ENCODE measurements at regions not wholly inside any gene's neighbourhood (a gene's known extent, or its start where the extent isn't known, plus 50 kb on each side); places are given as distances from the start of the nearest gene placed in this dataset.

DNA sequence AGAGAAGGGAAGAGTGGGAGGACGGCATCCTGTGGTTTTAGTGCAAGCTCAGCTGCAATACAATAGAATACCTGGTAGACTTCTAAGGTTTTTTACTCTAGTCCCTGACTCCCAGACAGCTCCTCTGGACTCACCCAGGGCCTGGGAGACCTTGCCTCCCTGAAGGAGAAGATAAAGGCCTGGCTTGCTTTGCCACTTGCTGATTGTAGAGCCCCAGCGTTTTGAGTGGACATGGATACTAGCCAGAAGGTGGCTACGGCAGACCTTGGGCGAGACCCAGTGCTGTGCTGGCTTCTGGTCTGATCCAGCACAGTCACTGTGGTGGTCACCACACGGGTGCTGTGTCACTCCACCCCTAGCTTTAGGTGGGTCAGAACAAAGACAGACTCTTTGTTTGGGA lies 72.2 kb upstream of the TTC14 start:
- H3K27ac ChIP-seq = no peak overlapping the region
- 68 to 71% methylated on average over 5 of the region's 5 CpGs for WGBS, 2 donors
- peaks cover 0 to 9% (median 0%) of the 10 kb centered on the region in 11 donors for H3K9me3 ChIP-seq
- intact Hi-C loops (cut with DNase I) = no loop called here
- no peak overlapping the region for H3K4me3 ChIP-seq
- H3K4me1 ChIP-seq = no peaks in the 10 kb centered on the region
- no peaks in the 10 kb centered on the region for H3K27me3 ChIP-seq
- no peak for ATAC-seq
- no peaks in the 10 kb centered on the region for H3K36me3 ChIP-seq
- TF ChIP-seq, protein P1, sequence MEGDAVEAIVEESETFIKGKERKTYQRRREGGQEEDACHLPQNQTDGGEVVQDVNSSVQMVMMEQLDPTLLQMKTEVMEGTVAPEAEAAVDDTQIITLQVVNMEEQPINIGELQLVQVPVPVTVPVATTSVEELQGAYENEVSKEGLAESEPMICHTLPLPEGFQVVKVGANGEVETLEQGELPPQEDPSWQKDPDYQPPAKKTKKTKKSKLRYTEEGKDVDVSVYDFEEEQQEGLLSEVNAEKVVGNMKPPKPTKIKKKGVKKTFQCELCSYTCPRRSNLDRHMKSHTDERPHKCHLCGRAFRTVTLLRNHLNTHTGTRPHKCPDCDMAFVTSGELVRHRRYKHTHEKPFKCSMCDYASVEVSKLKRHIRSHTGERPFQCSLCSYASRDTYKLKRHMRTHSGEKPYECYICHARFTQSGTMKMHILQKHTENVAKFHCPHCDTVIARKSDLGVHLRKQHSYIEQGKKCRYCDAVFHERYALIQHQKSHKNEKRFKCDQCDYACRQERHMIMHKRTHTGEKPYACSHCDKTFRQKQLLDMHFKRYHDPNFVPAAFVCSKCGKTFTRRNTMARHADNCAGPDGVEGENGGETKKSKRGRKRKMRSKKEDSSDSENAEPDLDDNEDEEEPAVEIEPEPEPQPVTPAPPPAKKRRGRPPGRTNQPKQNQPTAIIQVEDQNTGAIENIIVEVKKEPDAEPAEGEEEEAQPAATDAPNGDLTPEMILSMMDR (IDR thresholded peaks at IDR 0.05) = no peak
- DNase-seq = no peak

DNA sequence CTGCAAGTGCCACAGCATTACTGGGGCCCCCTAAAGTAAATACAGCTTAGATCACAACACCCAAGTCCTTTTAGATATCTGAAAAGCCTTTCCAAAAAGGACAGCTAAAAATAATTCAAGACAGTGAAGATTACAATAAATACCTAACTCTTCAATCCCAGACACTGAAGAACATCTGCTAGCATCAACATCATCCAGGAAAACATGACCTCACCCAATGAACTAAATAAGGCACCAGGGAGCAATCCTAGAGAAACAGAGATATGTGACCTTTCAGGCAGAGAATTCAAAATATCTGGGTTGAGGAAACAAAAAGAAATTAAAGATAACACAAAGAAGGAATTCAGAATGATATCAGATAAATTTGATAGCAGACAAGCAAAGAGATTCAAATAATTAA lies 71.7 kb upstream of the TTC14 start:
- Histone ChIP-seq H3K27me3 (no peaks in the 10 kb centered on the region), H3K27ac (no peak overlapping the region), H3K4me1 (no peaks in the 10 kb centered on the region), H3K9me3 (peaks cover 0 to 7% (median 0%) of the 10 kb centered on the region in 11 donors), H3K36me3 (no peaks in the 10 kb centered on the region), H3K4me3 (no peak overlapping the region)
- DNase-seq (no peak), ATAC-seq (no peak)
- intact Hi-C loops (cut with DNase I) = no loop called here
- TF ChIP-seq, protein P1 (IDR thresholded peaks at IDR 0.05) = no peak

- H3K4me1 ChIP-seq = no peaks in the 10 kb centered on the region
- H3K4me3 ChIP-seq = no peak overlapping the region
- WGBS, 2 donors = 74 to 78% methylated on average over 10 of the region's 10 CpGs
- no peaks in the 10 kb centered on the region for H3K9me3 ChIP-seq
- ATAC-seq = no peak
- TF ChIP-seq, protein P1 (IDR thresholded peaks at IDR 0.05) = no peak
- H3K27me3 ChIP-seq = no peaks in the 10 kb centered on the region
- intact Hi-C loops (cut with DNase I) = no loop called here
- H3K36me3 ChIP-seq = no peaks in the 10 kb centered on the region
- no peak for DNase-seq
- H3K27ac ChIP-seq = no peak overlapping the region
These were observed 70.4 kb upstream of the TTC14 start for GRCh38 chr3:180531303-180532278.

DNA sequence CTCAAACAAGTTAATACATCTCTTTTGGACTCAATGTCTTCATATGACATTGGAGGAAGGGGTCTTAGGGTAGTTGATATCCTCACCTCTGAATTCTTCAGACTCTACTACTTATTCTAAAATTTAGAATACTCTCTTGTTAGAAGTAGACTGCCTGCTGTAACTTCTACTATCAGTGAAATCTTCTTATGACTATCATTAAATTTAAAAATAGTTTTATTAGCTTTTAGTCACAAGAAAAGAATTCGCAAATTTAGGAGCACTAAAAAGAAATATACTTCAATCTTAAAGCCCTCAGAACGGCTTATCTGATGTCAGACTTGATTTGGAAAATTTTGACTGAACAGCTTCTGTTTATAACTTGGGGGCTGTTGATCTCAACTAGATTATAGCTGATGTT lies 67.1 kb upstream of the TTC14 start:
- DNase-seq (no peak), ATAC-seq (no peak)
- H3K4me3 ChIP-seq = no peak overlapping the region
- intact Hi-C loops (cut with DNase I) = no loop called here
- peaks cover 0 to 6% (median 0%) of the 10 kb centered on the region in 11 donors for H3K9me3 ChIP-seq
- TF ChIP-seq, protein P1 (IDR thresholded peaks at IDR 0.05) = no peak
- H3K27me3 ChIP-seq = no peaks in the 10 kb centered on the region
- 68 to 85% methylated on average over 2 of the region's 2 CpGs for WGBS, 2 donors
- no peaks in the 10 kb centered on the region for H3K36me3 ChIP-seq
- no peaks in the 10 kb centered on the region for H3K4me1 ChIP-seq
- no peak overlapping the region for H3K27ac ChIP-seq

All from heart right ventricle (tissue), 16 donors.